Endothelial cell of umbilical vein (primary cell): ENCODE measurements at regions not wholly inside any gene's neighbourhood (a gene's known extent, or its start where the extent isn't known, plus 50 kb on each side); places are given as distances from the start of the nearest gene placed in this dataset.

Experiments used
- BruUV-seq: library from RNA; stranded (reverse); fragments of 400-500 nt; replicated peaks from 2 replicates; lab custom pipeline; 2021; lab: Mats Ljungman, UMichigan
- CTCF ChIA-PET: fragments of 300-600, 350-600 bp; sonication (Branson Sonifier 250); formaldehyde crosslinking; loops from one replicate; lab custom pipeline; 2021; ENCODE audit warnings: antibody characterized with exemption, inconsistent platforms; lab: Charles Lee
- POLR2A ChIA-PET: fragments of 300-600, 350-600 bp; sonication (Branson Sonifier 250); formaldehyde crosslinking; loops from one replicate; lab custom pipeline; 2021; ENCODE audit warnings: antibody characterized with exemption, inconsistent platforms; lab: Charles Lee
- DNase-seq: peaks from one replicate; pipeline ENCODE4 v3.0.0-alpha.2; 2011; ENCODE audit warnings: low read depth, low spot score
- FAIRE-seq: peaks from 2 replicates; lab custom pipeline; 2011; peaks lifted over from hg19 to GRCh38; lab: Jason Lieb, UNC
- H2AFZ ChIP-seq: 2 replicates; pipeline ENCODE4 v1.6.0; 2012; ENCODE audit warnings: low read depth, low read length, control low read depth, inconsistent platforms
- H3K27ac ChIP-seq: 2 replicates; pipeline ENCODE4 v1.5.1; 2011; ENCODE audit warnings: low read depth, mild to moderate bottlenecking, control low read depth, low read length, moderate library complexity; ENCODE audit not compliant: insufficient read depth
- H3K27me3 ChIP-seq, 2 experiments: 2 replicates each; pipeline versions ENCODE4 v1.6.0 to v1.6.1; 2011; ENCODE audit warnings: low read length in 2 of 2, mixed read lengths in 1 of 2; ENCODE audit not compliant: control insufficient read depth in 2 of 2, insufficient read depth in 2 of 2
- H3K36me3 ChIP-seq, 2 experiments: 2 replicates in 1 of 2; 3 replicates in 1 of 2; pipeline ENCODE4 v1.5.1; 2011; ENCODE audit warnings: low read length in 2 of 2, mild to moderate bottlenecking in 1 of 2, moderate library complexity in 1 of 2; ENCODE audit not compliant: control insufficient read depth in 2 of 2, insufficient read depth in 2 of 2; ENCODE audit errors: extremely low read depth in 1 of 2
- H3K4me1 ChIP-seq: 3 replicates; pipeline ENCODE4 v1.5.1; 2011; ENCODE audit warnings: mild to moderate bottlenecking, low read length; ENCODE audit not compliant: control insufficient read depth, insufficient read depth; ENCODE audit errors: extremely low read depth
- H3K4me2 ChIP-seq: 2 replicates; pipeline ENCODE4 v1.6.1; 2011; ENCODE audit warnings: low read length, control low read depth, mixed read lengths; ENCODE audit not compliant: insufficient read depth
- H3K4me3 ChIP-seq, 3 experiments: fragments of 200-600 bp in 1 of 3; sonication (generic), shearing (Covaris generic) in 1 of 3; replicated peaks in 1 of 3; 2 replicates each; pipeline ENCODE4 v1.5.1; 2011 to 2016; ENCODE audit warnings: control low read depth in 3 of 3, low read length in 3 of 3, mild to moderate bottlenecking in 2 of 3, inconsistent platforms in 1 of 3, low read depth in 1 of 3, moderate library complexity in 1 of 3; ENCODE audit not compliant: insufficient read depth in 1 of 3
- H3K79me2 ChIP-seq: 2 replicates; pipeline ENCODE4 v1.6.0; 2012; ENCODE audit warnings: low read length, inconsistent platforms; ENCODE audit not compliant: control insufficient read depth, insufficient read depth
- H3K9ac ChIP-seq: replicated peaks from 2 replicates; pipeline ENCODE3; 2011; ENCODE audit warnings: low read length, control low read depth; ENCODE audit not compliant: insufficient read depth; ENCODE audit errors: extremely low read depth
- H3K9me1 ChIP-seq: replicated peaks from 3 replicates; pipeline ENCODE4 v1.6.0; 2011; ENCODE audit warnings: mild to moderate bottlenecking, low read length; ENCODE audit not compliant: control insufficient read depth, insufficient read depth; ENCODE audit errors: extremely low read depth
- H3K9me3 ChIP-seq: replicated peaks from 2 replicates; pipeline ENCODE4 v1.5.1; 2012; ENCODE audit warnings: low read length, inconsistent platforms; ENCODE audit not compliant: control insufficient read depth, insufficient read depth
- H4K20me1 ChIP-seq: replicated peaks from 2 replicates; pipeline ENCODE3; 2011; ENCODE audit warnings: mild to moderate bottlenecking, low read length; ENCODE audit not compliant: control insufficient read depth, insufficient read depth; ENCODE audit errors: extremely low read depth
- CTCF ChIP-seq, 2 donors: IDR thresholded peaks; 1 replicate in 1 of 2; 2 replicates in 1 of 2; pipeline ENCODE4 v1.5.1; 2011; ENCODE audit warnings: low read length in 2 of 2, mild to moderate bottlenecking in 2 of 2, moderate library complexity in 2 of 2, control low read depth in 1 of 2, inconsistent platforms in 1 of 2, low read depth in 1 of 2; ENCODE audit not compliant: insufficient read depth in 1 of 2; ENCODE audit errors: extremely low read depth in 1 of 2
- EZH2 ChIP-seq: IDR thresholded peaks from 2 replicates; pipeline ENCODE4 v1.6.1; 2012; ENCODE audit warnings: borderline replicate concordance, low read depth, mild to moderate bottlenecking, moderate library complexity, low read length, inconsistent platforms; ENCODE audit not compliant: severe bottlenecking
- FOS ChIP-seq: IDR thresholded peaks from 2 replicates; pipeline ENCODE4 v1.6.1; 2011; ENCODE audit warnings: mild to moderate bottlenecking, low read length, moderate library complexity, borderline replicate concordance; ENCODE audit not compliant: insufficient read depth
- GATA2 ChIP-seq: IDR thresholded peaks from 2 replicates; pipeline ENCODE4 v1.7.0; 2011; ENCODE audit warnings: low read depth, mild to moderate bottlenecking, moderate library complexity, mixed read lengths, low read length; ENCODE audit not compliant: insufficient read length, insufficient read depth
- JUN ChIP-seq: IDR thresholded peaks from 2 replicates; pipeline ENCODE4 v1.6.1; 2011; ENCODE audit warnings: borderline replicate concordance, low read depth; ENCODE audit not compliant: insufficient read length, insufficient read depth
- MAX ChIP-seq: IDR thresholded peaks from 2 replicates; pipeline ENCODE4 v1.6.1; 2011; ENCODE audit not compliant: insufficient read depth, insufficient read length
- MYC ChIP-seq: IDR thresholded peaks from one replicate; pipeline ENCODE4 v1.6.1; 2011; ENCODE audit warnings: mild to moderate bottlenecking, low read depth, low read length
- POLR2A ChIP-seq: IDR thresholded peaks from 2 replicates; pipeline ENCODE4 v1.6.1; 2012; ENCODE audit warnings: low read depth, mild to moderate bottlenecking, control low read depth, low read length
- POLR2AphosphoS5 ChIP-seq: IDR thresholded peaks from 2 replicates; pipeline ENCODE4 v1.6.1; 2012; ENCODE audit warnings: low read depth, mild to moderate bottlenecking, control low read depth, low read length, moderate library complexity; ENCODE audit not compliant: insufficient read depth
- dilution Hi-C: fragments of 300-500 bp; cut with MboI; formaldehyde crosslinking; loops from one replicate; pipeline ENCODE4 v1.15.0; 2019; ENCODE audit warnings: low sequenced_read_pairs; ENCODE audit not compliant: extremely low pct_ligation_motif_present
- intact Hi-C: fragments of 100-400 bp; cut with micrococcal nuclease; formaldehyde crosslinking; loops from one replicate; pipeline ENCODE4 v1.10.0; 2022

- Histone ChIP-seq H3K9me1 (no peaks in the 10 kb centered on the region), H3K27me3 (no peaks in the 10 kb centered on the region), H2AFZ (no peak overlapping the region), H4K20me1 (no peaks in the 10 kb centered on the region), H3K9ac (no peak overlapping the region), H3K79me2 (no peaks in the 10 kb centered on the region), H3K4me2 (no peak overlapping the region), H3K4me3 (no peak overlapping the region), H3K27ac (no peak overlapping the region), H3K36me3 (no peaks in the 10 kb centered on the region), H3K9me3 (no peaks in the 10 kb centered on the region), H3K4me1 (no peaks in the 10 kb centered on the region)
- FAIRE-seq (no peak), DNase-seq (no peak)
- BruUV-seq = no TSS peak
- TF ChIP-seq GATA2 = no peak
- TF ChIP-seq MYC = no peak
- TF ChIP-seq POLR2AphosphoS5 = no peak
- TF ChIP-seq CTCF (IDR thresholded peaks at IDR 0.05; ENCODE audit: extremely low read depth in 1 of 2, insufficient read depth in 1 of 2, low read depth in 1 of 2, low read length in 2 of 2) = no peak
- TF ChIP-seq MAX = no peak
- TF ChIP-seq JUN = no peak
- no peak for TF ChIP-seq EZH2
- no peak for TF ChIP-seq POLR2A
- TF ChIP-seq FOS = no peak
- dilution Hi-C loops = no loop called here
- POLR2A ChIA-PET = no interaction called here
- intact Hi-C loops = no loop called here
- CTCF ChIA-PET = no interaction called here
Measured at GRCh38 chr11:70500076-70500847, 101.9 kb downstream of the CTTN start.
